HG02678 (cell line): ENCODE measurements at regions not wholly inside any gene's neighbourhood (a gene's known extent, or its start where the extent isn't known, plus 50 kb on each side); places are given as distances from the start of the nearest gene placed in this dataset.

ENCODE experiments used
- ATAC-seq: cut with Tn5 transposase; IDR thresholded peaks from one replicate; pipeline ENCODE4 v1.9.1; 2021; ENCODE audit warnings: mild to moderate bottlenecking, moderate library complexity; ENCODE audit not compliant: unreplicated experiment

GRCh38 chr3:76576201-76576600 is 463.7 kb upstream of the ROBO2 start:
- no peak for ATAC-seq

GRCh38 chr3:76582098-76582497 is 457.8 kb upstream of the ROBO2 start:
- ATAC-seq: no peak

- no peak for ATAC-seq
These were observed 457.1 kb upstream of the ROBO2 start for GRCh38 chr3:76582632-76583378.

GRCh38 chr3:76585794-76586392 is 454.0 kb upstream of the ROBO2 start:
- ATAC-seq: no peak

- ATAC-seq: no peak
These were observed 453.4 kb upstream of the ROBO2 start for GRCh38 chr3:76586471-76586870.

- no peak for ATAC-seq
These were observed 429.7 kb upstream of the ROBO2 start for GRCh38 chr3:76610150-76610549.

GRCh38 chr3:76615719-76616118 is 424.2 kb upstream of the ROBO2 start:
- ATAC-seq: no peak

- ATAC-seq: no peak
These were observed 415.7 kb upstream of the ROBO2 start for GRCh38 chr3:76624164-76624563.

- ATAC-seq: no peak
These were observed 412.7 kb upstream of the ROBO2 start for GRCh38 chr3:76627236-76627635.

- no peak for ATAC-seq
These were observed 408.6 kb upstream of the ROBO2 start for GRCh38 chr3:76631251-76631650.

GRCh38 chr3:76638006-76638405 is 401.9 kb upstream of the ROBO2 start:
- no peak for ATAC-seq

- no peak for ATAC-seq
These were observed 396.1 kb upstream of the ROBO2 start for GRCh38 chr3:76643623-76644304.

- no peak for ATAC-seq
These were observed 395.6 kb upstream of the ROBO2 start for GRCh38 chr3:76644305-76644675.

- no peak for ATAC-seq
These were observed 394.2 kb upstream of the ROBO2 start for GRCh38 chr3:76645724-76646123.

- ATAC-seq: no peak
These were observed 392.9 kb upstream of the ROBO2 start for GRCh38 chr3:76646921-76647562.

GRCh38 chr3:76651784-76652183 is 388.1 kb upstream of the ROBO2 start:
- no peak for ATAC-seq

- ATAC-seq: no peak
These were observed 387.4 kb upstream of the ROBO2 start for GRCh38 chr3:76652524-76652923.

- ATAC-seq: no peak
These were observed 386.2 kb upstream of the ROBO2 start for GRCh38 chr3:76653640-76654251.

- no peak for ATAC-seq
These were observed 383.3 kb upstream of the ROBO2 start for GRCh38 chr3:76656531-76657070.

- ATAC-seq: no peak
These were observed 382.0 kb upstream of the ROBO2 start for GRCh38 chr3:76657909-76658308.
